Hematopoietic multipotent progenitor cell treated with erythropoietin and hydrocortisone succinate and interleukin-3 and kit ligand, for 17 days (in vitro differentiated cells): ENCODE measurements at regions not wholly inside any gene's neighbourhood (a gene's known extent, or its start where the extent isn't known, plus 50 kb on each side); places are given as distances from the start of the nearest gene placed in this dataset.

Experiments used
- DNase-seq: peaks from one replicate; pipeline ENCODE4 v3.0.0-alpha.2; 2015; ENCODE audit warnings: low spot score

DNA sequence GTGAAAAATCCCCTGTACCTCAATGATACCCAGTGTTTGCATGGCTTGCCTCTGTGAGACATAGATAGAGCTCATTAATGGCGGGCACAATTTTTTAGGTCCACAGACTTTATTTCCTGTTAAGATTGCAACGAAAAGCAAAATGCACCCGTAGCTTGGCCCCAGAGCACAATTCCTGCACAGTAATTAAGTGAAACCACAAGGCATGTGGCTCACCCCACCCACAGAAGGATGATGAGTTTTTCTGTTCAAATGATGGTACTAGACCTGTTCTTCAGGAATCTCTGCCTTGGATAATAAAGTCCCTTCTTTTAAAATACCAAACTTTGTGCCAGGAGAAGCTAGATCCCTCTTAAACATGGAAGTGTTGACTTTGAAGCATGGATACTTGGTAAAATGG, 738.1 kb downstream of the QKI start:
- no peak for DNase-seq

DNA sequence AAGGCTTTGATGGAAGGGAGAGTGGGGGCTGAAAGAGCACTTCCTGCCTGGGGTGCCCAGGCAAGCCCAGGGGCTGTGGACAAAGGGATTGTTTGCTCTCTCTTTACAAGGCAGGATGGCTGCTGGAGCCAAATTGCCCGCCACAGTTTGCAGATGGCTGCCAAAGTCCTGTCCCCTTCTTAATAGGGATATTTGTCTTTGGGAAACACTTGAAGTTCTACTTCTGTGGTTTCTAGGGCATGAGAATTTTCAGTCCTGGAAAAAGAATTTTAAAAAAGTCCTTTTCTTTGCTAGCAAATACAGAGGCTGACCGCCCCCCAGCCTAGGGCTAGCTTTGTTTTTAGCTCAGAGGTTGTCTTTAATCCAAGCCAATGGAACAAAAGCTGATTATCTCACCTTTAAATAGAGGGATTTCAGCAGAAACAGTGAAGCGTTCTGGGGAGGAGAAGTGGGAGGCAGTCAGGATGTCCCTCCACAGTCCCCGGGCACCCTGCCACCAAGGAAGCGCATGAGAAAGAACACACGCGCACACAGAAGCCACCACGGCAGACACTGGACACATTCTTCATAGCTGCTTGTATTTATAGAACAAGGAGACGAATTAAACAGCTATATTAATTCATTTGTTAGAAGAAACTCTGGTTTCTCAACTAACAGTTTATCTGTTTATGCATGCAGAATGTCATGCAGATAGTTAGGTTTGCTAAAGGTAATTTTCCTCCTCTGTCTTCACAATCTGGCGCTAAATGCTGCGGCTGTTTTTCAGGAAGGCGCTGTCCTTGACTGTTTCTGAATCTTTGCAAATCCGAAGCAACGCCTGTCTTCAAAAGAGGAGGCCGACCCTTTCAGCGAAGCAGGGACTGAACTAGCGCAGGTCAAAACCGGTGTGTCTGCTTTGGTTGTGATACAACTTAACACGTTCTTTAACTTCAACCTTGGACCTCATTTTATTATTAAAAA, 736.9 kb downstream of the QKI start:
- DNase-seq, result no peak

DNA sequence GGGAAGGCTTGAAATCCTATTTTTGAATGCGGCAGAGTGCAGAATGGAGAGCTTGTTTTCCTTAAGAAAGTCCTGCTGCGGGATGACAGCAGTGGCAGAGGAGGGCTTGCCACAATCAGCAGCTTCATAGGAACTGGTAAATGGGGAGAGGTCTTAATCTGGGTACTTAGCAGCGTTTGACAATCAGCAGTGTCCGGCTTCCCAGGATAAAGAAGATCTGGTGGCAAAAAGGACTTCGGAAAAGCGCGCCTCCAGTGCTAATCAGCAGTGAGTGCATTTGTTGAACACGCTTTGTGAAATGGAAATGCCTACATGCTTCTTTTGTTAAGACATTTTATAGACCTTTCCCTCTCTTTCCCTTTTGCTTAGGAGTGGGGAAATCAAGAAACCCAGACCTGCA, 735.7 kb downstream of the QKI start:
- DNase-seq, result no peak

DNA sequence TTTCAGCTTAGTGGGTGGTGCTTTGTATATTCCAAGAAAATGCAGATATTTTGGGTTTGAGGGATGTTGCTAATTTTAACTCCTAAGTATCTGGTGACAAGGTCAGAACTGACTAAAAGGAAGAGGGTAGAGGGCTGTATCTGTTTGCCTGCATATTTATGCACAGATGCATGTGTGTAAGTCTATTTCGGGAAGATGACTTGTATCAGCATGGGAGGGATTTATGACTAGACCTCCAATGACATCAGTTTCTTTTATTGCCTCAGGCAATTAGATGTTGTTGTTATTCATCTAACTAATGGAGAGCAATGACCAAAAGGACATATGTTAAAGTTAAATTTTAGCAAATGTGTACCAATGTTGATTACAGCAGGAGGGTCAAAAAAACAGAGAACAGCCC, 734.3 kb downstream of the QKI start:
- DNase-seq, result no peak

DNA sequence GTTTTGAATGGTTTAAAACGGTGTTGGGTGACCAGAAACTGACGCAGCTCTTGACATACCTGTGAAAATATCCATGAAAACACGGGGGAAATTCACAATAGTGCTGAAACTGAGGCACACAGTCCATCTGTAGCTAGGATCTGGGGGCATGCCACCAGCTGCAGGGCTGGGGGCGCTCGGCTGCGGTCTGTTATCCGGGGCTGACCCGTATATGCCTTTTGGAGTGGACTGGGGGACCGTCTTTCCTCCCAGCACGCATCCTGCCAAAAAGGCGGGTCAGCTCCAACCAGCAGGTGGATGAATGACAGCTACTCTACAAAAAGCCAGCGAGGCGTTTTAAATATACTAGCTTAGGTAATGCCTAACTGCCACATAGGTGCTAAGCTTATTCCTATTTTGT, 729.8 kb downstream of the QKI start:
- no peak for DNase-seq

DNA sequence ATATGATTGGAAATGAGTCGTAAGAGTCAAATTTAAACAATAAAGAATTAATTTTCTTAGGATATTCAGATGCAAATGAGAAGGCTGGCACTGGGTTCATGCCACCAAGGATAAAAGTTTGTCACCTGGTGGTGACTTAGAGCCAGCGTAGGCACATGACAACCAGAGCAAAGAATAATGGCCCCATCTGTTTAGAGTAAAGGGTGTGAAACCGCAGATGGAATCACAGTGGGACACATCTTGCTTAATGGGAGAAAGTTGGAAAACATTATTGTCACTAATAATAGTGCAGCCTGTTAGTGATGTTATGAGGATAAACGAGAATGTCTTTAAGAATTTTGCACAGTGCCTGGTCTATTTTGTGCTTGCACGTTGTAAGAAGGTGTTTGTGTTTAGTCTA, 727.8 kb downstream of the QKI start:
- DNase-seq, result no peak

DNA sequence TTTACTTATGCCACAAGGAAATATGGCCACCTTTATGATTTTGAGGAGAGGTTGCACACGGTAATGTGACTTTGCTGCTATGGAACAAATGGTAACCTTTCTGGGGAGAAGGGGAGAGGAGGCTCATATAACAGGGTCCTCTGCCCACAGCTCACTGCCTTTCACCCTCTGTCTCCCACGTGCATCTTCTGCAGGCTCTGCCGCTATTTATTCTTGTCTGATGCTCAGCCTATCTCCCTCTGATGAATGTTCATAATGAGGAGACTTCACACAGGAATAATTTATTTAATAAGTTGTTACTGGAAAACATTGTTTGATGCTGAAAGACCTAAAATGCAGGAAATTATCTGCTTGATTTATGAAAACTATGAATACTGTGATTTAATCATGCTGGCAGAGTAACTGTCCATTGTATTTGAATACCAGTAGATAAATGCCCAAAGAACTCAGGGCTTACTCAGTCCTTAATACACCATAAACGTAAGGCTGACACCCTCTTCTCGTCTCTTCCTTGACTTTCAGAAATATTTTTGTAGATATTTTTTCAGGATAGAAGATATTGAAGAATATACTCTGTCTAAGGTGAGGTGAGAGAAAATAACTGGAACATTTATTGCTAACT, 721.1 kb downstream of the QKI start:
- DNase-seq, result no peak

DNA sequence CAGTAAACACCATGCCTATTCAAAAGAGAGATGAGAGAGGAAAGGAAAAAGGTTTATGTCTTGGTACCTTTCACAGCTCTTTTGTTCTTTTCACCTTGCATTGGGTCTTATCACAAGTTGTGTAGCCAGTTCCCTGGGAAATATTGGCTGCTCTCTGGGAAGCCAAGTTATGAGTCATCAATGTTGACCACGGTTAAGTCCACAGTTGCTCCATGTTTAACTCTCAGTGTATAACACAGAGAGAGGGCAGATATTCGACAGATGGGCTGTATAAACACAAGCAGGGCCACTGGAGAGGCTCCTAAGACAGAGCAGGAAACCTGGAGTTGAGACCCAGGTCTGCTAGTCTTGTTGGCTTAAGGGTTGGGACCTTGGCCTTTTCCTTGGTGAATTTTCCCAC, 718.6 kb downstream of the QKI start:
- DNase-seq, result no peak

DNA sequence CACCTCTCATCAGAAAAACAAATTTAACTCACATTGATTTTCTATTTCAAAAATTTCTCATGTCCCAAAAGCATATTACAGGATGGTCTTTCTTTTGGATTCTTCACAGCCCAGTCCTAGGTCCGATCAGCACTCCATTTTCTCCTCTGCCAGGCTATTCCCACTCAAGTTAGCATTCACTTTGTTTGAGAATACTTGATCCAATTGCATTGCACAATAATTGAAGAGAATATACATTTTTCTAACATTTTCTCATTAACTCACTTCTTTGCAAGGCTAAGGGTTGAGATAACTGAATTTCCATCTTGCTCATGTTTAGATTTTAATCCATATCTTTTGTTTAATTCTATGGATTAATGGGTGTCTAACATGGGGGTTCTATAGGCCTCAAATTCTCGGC, 716.1 kb downstream of the QKI start:
- DNase-seq, result no peak

DNA sequence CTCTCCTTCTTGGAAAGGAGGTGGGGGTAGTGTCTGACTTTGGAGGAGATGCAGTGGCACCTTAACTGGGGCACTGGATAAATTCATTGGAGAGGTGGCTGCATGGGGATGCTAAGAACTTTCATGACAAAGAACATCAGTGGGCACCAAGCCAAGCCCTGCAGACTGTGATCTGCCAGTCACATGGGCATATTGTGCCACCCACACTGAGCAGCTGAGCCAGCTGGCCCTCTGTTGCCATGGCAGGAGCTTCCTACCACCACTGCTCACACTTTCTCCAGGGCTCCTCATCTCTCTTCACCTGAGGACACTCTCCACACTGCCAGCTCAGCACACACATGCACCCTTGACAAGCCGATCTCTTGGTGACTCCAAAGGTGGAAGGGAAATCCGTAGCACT, 715.6 kb downstream of the QKI start:
- no peak for DNase-seq

DNA sequence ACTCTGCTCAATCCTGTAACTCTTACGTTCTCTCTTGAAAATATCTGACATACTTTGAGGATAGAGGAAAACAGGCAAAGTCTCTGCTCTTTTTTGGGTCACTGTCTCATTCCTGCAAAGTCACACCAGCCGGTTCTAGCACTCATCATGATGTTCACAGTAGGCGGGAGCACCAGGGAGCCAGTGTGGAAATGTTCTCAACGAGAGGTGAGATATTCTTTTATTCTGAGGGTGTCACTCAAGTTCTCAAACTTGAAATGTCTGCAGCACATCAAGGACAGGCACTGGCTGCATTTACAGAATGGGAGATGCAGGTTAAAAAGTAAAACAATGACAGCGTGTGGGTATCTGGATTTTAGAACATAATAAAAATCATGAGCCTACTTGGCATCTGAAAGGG, 714.7 kb downstream of the QKI start:
- DNase-seq, result no peak

DNA sequence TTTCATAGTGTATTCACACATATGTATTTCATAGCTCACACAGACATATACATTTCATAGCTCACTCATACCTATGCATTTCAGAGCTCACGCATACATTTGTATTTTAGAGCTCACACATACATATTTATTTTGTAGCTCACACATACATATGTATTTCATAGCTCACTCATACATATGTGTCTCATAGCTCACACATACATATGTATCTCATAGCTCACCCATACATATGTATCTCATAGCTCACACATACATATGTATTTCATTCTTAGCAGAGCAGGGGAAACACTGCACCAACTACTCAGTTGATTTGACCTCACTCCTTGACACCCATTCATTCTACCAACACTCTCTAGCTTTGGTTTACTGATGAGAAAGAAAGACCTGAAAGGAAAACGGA, 713.6 kb downstream of the QKI start:
- no peak for DNase-seq

DNA sequence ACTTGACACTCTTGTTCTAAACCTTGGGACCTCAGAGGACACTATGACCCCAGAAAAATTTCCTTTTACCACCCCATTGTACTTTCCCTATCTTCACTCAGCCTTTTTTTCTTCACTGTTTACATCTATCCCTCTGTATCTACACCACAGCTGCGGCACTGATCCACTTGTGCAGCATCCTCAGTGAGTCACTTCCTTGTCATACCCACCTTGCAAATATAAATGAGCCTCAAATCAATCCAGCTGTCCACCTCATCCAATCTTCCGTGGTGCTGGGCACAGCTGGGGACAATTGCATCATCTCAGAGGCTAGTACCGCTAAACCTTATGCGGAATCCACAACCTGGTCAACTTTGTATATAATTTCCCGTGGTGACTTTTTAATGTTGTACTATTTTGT, 710.5 kb downstream of the QKI start:
- DNase-seq, result no peak

DNA sequence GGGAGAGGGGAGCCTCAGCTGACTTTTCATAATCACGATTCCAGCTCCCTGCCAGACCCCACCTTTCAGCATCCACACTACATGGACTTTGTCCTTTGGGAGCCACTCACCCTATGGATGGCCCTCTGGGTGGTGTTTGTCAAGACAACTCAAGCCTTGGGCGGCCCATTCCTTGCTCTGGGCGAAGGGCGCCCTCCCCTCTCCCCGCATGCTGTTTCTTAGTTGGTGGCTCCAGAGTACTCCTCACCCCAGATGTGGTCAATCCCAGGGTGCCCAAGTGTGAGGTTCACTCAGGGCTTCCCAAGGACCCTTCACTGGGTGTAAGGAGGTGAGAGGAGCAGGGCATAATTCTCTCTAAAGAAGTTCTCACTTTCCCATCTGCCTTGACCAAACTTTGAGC, 710.0 kb downstream of the QKI start:
- no peak for DNase-seq

DNA sequence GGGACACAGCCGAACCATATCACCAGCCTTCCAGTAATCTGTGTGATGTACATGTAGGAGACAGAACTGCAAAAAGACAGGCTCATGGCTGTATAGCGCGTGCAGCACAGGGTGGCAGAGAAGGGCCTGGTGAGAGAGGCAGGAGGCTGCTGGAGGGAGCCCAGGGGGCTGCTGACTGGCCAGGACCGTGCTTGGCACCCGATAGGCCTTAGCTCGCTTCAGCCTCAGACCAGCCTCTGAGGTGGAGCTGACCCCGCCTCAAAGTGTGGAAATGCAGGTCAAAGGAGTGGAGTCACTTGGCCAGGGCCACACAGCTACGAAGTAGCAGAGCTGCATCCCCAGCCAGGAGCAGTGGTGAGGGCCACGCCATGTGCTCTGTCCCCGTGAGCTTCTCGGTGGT, 707.6 kb downstream of the QKI start:
- DNase-seq, result no peak

DNA sequence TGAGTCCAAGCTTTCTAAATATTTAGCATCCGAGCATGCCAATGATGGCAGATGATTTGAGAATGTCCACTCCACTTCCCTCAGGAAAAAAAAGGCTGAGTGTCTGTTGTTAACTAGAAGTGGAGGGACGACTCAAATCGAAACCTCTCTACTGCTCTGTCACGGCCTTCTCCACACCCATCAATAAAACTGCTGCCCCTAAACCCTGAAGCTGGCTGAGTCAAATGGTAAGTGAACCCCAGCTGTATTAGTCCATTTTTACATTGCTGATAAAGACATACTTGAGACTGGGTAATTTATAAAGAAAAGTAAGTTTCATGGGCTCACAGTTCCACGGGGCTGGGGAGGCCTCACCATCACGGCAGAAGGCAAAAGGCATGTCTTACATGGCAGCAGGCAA, 707.0 kb downstream of the QKI start:
- DNase-seq, result no peak

DNA sequence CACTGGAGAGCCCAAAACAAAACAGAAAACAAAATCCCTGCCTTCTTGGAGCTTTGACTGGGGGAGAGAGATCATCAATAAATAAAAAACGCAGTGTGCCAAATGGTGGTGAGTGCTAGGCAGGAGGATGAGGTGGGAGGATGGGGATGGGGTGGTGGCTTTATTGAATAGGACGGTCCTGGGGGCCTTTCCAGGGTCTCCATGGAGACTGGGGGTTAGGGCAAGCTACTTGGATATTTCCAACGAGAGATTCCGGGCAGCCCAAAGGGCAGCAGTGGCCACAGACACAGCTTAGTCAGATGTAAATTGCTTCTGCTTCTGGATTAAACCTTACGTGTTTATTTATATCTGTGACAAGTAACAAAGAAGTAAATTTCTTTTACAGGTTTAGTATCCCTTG, 700.1 kb downstream of the QKI start:
- no peak for DNase-seq

DNA sequence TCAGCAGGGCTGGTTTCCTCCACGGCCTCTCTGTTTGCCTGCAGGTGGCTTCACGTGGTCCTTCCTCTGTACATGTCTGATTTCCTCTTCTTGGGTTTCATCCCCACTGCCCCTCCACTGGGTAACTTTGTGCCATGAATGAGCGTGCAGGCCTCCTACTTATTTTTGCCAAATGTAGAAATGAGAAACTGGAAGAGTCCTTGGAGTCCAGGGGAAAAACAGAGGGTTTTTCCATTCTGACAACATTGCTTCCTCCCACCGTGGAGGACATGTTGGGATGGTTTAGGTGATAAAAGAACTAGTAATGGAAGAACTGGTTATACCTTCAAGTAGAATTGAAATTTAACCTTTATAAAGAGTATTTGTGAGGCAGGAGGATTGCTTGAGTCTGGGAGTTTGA, 699.5 kb downstream of the QKI start:
- no peak for DNase-seq

DNA sequence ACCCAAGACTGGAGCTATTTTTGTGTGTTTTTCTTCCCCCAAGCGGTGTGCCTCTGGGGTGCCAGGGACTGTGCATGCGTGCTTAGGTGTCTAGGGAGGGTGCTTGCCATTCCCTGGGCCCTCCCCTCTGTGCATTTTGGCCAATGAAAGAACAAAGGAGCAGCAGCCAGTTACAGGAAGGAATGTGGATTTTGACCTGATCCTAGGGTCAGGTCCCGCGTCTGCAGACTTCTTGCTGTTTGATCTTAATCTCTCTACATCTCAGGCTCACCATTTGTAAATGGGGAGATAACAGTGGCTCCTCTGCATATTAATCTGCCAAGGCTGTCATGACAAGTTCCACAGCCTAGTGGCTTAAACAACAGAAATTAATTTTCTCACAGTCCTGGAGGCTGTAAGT, 699.1 kb downstream of the QKI start:
- no peak for DNase-seq

DNA sequence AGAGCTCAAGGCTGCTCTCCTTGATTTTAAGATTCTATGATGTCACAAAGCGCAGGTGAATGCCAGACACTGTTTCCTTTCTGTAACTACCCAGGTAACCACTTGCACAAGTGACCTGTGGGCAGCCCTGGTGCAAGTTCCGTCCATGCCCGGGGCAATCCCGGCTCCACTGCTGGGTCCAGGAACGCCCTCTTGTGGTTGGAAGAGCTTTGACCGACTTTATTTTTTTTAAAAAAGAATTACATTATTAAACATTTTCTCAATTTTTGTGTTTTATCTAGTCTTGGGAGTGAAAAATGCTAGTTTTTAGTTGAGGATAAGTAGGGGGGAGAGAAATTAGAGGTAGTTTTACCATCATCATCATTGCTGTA, 695.2 kb downstream of the QKI start:
- DNase-seq, result no peak

DNA sequence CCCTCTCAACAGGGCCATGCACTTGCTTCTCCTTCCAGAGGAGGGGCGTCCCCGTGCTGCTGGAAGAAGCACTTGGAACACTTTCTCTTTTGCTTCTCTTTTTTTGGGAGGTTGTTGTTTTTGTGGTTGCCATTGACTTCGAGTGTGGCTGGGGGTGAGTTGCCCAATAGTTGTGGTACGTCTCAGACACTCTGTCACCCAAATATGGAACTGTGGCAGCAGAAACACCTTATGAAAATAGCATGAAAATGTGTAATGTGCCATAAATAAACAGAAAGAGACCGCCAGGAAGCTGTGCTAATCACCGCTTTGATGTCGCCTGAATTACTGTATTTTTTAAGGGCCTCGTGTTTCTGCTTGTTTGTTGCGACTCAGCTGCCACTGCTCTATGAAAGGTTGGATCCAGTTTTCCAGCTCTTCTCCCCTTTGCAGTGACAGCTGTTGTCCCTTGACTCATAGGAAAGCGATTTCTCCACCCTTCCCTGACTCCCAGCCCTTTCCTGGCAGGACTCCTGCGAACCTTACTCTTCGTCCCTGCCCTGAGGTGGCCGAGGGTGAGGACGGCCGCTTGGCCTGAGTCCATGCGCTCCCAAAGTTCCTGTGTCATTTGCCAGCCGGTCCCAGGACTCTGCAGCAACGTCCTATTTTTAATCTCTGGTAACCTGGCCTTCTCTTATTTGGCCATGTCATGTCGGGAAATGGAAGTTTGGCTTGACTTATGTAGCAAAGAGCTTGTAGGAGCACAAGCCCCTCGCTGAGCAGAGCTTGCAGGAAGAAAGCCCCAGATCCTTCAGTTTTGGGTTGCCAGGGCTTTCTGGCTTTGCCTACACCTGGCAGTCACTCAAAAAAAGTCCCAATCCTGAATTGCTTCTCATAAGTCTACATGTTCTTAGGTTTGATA, 694.6 kb downstream of the QKI start:
- no peak for DNase-seq

DNA sequence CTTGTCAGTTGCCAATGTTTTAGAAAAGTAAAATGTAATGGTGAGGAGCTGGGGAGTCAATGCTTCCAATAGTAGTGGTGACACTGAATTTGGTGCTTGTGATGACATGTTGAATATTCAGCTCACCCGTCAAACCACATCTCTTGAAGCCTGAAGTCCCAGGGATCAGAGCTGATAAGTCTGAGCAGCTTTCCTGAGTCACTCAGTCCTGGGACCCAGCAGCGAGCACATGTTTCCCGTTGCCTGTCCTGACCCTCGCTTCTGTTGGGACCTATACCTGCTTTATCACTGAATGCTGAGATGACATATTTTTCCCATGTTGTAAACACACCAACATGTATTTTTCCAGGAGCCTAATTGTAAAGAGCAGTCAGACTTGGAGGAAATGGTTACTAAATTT, 693.6 kb downstream of the QKI start:
- DNase-seq, result no peak
